HG03442 (cell line): ENCODE measurements at regions not wholly inside any gene's neighbourhood (a gene's known extent, or its start where the extent isn't known, plus 50 kb on each side); places are given as distances from the start of the nearest gene placed in this dataset.
"Not testable (repeated sequence)": the region's sequence is repeated elsewhere in the genome, so short reads cannot be mapped to it uniquely, and the experiment has no call there.

Source experiments
- ATAC-seq: cut with Tn5 transposase; IDR thresholded peaks from one replicate; pipeline ENCODE4 v1.9.1; 2021; ENCODE audit warnings: mild to moderate bottlenecking, moderate library complexity; ENCODE audit not compliant: unreplicated experiment

DNA sequence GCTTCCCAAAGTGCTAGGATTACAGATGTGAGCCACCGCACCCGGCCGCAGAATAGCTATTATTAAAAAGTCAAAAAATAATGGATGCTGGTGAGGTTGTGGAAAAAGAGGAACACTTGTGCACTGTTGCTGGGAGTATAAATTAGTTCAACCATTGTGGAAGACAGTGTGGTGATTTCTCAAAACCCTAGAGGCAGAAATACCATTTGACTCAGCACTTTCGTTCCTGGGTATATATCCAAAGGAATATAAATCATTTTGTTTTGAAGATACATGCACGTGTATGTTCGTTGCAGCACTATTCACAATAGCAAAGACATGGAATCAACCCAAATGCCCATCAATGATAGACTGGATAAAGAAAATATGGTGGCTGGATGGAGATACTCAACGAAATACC lies 132.1 kb upstream of the MED13 start:
- not testable (repeated sequence) for ATAC-seq

DNA sequence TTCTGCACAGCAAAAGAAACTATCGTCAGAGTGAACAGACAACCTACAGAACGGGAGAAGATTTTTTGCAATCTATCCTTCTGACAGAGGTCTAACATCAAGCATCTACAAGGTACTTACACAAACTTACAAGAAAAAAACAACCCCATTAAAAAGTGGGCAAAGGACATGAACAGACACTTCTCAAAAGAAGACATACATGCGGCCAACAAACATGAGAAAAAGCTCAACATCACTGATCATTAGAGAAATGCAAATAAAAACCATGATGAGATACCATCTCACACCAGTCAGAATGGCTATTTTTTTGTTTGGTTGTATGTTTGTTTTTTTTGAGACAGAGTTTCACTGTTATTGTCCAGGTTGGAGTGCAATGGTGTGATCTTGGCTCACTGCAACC lies 131.5 kb upstream of the MED13 start:
- ATAC-seq, result not testable (repeated sequence)

DNA sequence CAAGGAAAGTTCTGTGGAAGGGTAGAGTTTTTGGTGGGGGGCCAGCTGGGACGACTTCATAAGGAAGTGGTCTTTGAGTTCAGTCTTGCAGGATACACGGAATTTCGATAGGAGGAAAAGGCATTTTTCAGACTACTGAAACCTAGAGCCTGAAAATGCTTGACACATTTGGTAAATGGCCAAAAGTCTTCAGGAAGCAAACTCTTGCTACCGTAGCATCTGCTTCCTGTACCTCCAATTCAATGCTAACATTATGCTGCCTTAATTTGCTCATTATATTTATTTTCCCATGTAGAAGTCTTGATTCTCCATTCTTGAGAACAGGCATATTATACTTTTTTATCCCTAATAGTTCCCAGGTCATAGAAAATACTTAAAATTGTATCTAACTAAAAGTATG lies 129.3 kb upstream of the MED13 start:
- no peak for ATAC-seq

DNA sequence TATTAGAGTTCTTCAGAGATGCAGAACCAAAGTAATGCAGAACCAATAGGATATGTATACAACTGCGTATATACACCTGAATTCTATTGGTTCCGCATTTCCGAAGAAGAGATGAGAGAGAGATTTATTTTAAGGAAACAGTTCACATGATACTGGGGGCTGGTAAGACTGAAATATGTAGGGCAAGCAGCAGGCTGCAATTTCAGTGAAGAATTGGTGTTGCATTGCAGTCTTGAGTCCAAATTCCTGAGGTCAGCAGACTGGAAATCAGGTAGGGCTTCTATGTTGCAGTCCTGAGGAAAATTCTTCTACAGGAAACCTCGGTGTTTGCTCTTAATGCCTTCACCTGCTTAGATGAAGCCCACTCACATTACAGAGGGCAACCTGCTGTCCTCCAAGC lies 128.2 kb upstream of the MED13 start:
- ATAC-seq, result no peak

DNA sequence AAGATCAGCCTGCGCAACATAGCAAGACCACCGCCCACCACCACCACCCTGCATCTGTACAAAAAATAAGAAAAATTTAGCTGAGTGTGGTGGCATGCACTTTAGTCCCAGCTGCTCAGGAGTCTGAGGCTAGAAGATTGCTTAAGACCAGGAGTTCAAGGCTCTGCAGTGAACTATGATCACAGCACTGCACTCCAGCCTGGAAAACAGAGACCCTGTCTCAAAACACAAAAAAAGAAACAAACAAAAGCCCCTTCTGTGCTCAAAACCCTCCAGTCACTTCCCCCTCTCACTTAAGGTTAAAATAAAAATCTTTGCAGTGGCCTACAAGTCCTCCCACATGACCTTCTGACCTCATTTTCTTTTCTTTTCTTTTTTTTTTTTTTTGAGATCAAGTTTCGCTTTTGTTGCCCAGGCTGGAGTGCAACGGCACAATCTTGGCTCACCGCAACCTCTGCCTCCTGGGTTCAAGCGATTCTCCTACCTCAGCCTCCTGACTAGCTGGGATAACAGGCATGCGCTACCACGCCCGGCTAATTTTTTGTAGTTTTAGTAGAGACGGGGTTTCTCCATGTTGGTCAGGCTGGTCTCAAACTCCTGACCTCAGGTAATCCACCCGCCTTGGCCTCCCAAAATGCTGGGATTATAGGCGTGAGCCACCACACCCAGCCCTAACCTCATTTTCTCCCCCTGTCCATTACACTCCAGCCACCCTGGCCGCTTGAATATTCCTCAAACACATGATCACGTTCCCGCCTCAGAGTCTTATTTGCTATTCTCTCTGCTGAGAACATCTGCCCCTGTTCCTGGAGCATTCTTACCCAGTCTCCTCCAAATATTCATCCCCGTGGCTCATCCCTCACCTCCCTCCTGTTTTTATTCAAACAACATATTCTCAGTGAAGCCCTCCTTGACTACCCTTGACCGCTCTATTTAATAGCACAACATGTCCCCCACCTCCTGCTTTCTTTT lies 126.6 kb upstream of the MED13 start:
- no peak for ATAC-seq

DNA sequence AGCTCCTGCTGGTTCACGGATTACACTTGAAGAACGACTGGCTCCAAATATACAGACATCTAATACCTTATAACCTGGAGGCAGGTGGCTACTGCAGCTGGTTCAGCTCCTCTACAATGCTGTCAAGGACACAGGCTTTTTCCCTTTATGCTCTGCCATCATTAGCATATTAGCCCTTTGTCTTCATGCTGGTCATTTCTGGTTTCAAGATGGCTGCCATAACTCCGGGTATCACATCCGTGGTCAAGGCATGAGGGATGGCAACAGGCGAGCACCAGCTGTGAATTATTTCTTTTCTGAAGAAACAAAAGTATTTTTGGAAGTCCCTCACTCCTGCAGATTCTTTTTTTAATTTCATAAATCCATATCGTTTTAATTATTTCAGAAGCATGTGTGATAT lies 124.3 kb upstream of the MED13 start:
- ATAC-seq, result no peak

DNA sequence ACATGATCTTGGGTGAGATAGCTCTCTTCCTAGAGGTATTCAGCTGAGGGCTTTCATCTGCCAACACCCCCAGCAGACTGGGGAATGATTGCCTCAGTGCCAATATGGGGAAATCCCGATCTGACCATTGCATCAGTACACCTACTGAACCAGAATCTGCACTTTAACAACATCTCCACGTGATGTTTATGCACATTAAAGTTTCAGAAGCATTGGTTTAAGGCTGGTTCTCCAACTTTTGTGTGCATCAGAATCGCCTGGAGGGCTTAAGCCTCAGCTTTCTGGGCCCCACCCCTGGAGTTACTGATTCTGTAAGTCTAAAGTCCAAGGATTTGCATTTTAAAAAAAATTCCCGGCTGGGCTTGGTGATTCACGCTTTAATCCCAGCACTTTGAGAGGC lies 123.6 kb upstream of the MED13 start:
- ATAC-seq, result no peak

DNA sequence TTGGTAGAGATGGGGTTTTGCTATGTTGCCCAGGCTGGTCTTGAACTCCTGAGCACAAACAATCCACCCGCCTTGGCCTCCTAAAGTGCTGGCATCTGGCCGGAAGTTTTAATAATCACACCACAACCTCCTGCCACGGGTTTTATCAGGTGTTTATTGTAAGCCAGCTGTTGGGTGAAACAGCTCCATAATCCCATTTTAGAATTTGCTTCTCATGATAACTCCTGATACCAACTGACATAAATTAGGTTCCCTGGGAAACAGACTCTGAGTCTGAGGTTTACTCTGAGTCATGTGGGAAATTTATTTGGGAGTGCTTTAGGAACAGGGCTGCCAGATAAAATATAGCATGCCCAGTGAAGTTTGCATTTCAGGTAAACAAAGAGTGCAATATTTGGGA lies 122.6 kb upstream of the MED13 start:
- ATAC-seq, result no peak

DNA sequence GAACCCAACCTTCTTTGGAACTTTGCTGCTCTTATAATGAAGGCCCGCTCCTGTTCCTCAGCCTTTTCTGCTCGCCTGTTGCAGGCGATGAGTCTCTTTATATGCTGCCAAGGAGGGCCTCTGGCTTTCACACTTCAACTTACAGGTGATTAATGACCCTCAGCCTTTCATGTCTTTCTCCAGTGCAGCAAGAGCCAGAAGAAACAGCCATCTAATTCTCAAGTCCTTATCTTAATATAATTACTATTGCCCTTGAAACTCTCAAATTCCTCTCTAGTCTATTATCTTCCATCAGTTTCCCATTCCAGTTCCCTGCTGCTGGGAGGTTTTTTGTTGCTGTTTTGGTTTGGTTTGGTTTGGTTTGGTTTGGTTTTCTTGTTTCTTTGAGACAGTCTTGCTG lies 121.8 kb upstream of the MED13 start:
- no peak for ATAC-seq

DNA sequence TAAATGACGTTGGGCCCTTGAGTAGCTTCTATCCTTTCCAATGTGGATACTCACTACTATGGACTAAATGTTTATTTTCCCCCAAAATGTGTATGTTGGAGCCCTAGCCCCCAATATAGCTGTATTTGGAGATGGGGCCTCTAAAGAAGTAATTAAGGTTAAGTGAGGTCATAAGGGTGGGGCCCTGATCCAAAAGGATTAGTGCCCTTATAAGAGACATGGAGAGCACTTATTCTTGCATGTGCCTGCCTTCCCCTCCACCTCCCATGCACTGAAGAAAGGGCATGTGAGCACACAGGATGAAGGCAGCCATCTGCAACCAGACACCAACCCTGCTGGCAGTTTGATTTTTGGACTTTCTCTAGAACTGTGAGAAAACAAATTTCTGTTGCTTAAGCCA lies 115.7 kb upstream of the MED13 start:
- no peak for ATAC-seq

DNA sequence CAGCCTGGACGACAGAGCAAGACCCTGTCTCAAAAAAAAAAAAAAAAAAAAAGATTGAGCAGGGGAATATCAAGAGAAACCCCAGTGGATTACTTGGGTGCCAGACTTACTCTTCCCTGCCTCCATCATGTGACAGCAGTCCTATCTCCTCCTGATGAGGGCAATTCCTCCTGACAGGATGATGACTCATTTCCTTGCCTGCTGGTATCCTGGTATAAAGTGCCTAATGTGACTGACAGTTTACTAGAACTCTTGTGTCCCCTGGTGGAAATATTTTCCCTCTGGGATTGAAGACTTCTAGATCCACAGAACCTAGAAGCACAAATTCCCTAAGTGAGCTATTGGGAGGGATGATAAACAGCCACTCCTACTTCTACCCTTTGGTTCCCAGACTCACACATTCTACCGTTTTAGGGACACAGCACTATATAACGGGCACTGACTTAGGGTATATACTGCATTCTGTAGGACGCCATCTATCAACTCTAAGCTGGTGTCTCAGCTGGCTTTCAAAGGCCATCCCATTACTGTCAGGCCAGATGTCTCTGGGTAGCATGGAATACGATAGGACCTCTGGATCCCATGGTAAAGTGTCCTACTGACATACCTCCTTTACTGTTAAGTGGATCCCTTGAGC lies 114.6 kb upstream of the MED13 start:
- ATAC-seq, result no peak

DNA sequence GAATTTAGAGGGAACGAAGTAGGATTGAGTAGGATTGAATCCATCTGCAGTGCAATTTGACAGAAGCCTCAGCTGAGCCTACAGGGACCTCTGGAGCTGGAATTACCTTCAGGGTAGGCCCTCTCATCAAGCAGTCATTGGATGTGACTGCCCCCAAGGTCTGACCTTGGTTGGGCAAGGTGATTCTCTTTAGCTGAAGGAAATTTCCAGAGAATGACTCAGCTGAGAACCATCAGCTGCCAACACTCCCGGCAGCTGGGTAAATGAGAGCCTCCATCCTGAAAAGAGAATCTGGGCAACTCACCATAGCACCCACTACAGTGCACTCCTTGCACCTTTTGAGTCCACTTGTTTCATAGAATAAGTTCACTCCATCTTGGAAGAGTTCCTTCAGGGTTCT lies 113.5 kb upstream of the MED13 start:
- ATAC-seq, result no peak

DNA sequence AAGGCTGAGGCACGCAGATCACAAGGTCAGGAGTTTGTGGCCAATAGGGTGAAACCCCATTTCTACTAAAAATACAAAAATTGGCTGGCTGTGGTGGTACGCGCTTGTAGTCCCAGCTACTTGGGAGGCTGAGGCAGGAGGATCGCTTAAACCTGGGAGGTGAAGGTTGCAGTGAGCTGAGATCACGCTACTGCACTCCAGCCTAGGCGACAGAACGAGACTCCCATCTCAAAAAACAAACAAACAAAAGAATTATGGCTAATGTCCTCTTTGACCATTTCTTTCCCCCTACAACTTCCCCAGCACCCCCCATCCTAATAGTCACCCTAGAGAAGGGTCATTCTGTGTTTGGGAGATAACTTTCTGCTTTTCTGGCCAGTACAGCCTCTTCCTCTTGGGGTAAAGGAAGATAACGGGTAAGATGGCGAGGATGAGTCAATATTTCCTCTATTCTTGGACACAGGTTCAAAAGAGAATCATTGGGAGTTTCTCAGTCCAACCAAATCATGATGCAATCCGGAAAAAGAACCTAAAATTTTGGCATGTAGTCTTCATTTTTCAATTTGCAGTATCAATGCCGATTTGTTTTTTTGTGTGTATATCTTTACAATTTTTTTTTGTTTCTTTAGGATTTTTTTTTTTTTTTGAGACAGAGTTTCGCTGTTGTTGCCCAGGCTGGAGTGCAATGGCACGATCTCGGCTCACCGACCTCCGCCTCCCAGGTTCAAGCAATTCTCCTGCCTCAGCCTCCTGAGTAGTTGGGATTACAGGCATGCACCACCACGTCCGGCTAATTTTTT lies 107.6 kb upstream of the MED13 start:
- ATAC-seq, result no peak

DNA sequence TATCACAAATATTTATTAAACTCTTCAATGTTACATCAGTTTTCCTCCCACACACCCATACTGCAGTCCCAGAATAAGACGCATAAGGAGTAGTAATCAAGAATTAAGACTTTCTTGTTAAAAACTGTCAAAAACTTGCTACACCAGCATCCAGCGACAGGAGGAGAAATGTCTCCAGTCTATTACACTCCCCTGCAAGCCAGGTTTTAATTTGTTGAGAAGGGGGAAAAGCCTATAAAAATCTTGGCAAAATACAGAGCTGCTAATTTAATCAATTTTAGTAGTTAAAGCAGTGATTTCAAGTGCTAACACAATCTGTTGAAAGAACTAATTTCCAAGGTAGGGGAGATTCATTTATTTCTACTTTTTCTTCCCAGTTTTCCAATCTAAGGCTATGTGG lies 102.0 kb upstream of the MED13 start:
- ATAC-seq, result no peak

DNA sequence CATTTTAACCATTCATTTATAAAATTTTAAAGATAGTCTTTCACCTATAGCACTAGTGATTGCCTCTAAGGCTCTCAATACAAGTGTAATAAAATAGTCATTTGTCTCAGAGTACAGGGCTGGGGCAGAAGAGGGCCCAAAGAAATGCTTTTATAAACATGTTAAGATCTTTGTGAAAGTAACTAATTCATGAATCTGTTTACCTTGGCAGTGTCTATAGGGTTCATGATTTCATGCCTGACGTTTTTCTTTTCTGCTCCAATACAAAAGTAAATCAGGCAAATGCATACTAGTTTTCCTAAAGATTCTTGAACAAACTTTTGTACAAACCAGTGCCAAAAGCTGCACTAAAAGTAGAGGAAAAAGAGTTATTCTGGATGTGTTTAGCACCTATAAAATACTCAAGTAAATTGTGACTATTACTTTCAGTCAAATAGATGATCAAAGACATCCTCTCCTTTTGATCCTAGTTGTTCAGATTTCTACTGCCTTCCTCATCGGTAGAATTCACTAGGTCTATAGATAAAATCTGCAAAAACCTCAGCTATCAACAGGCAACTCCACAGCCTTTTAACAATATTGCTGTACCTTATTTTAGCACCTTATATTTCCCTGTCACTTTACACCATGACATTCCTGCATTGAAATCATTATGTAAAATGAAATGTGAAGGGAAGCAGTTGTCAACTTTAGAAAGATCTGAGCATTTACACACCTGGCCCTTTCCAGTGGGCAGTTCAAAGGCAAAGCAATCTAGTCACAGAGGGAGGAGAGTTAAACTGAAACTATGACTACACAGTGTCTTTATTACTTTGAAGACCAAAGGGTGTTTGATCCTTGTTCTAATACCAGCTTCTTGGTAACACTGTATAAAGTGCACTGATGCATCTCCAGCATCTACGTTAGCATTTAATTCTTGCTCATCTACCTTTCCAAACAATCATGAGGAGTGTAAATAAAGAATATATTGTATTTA lies 100.0 kb upstream of the MED13 start:
- ATAC-seq, result peak; percentile 76

DNA sequence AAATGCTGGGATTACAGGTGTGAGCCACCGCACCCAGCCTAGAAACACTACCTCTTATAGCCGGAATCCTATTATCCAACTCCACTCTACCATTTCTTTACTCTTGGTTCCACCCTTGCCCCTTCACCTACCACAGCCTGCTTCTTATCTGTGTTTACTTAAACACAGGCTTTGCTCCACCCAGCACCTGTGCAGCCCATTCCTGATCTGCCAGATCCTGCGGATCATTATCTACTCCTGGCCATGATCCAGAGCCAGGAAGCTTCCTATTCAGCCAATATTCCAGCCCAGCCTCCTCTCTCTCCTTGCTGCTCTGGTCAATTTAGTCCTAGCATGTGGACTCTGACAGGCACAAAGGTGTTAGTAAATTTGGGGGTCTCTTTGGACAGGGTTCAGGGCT lies 98.8 kb upstream of the MED13 start:
- no peak for ATAC-seq

DNA sequence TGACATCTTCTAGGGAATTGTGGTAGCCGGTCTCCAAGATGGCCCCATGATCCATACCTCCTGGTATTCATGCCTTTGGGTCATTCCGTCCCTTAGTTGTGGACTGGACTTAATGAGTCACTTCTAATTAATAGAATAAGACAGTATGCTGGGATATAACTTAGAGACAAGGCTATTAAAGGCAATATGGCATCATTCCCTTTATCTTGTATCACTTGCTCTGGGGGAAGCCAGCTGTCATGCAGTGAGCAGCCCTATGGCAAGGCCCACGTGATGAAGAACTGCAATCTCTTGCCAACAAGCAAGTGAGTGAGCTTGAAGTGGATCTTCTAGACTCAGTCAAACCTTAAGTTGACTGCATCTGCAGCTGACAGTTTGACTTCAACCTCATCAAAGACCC lies 97.8 kb upstream of the MED13 start:
- no peak for ATAC-seq

DNA sequence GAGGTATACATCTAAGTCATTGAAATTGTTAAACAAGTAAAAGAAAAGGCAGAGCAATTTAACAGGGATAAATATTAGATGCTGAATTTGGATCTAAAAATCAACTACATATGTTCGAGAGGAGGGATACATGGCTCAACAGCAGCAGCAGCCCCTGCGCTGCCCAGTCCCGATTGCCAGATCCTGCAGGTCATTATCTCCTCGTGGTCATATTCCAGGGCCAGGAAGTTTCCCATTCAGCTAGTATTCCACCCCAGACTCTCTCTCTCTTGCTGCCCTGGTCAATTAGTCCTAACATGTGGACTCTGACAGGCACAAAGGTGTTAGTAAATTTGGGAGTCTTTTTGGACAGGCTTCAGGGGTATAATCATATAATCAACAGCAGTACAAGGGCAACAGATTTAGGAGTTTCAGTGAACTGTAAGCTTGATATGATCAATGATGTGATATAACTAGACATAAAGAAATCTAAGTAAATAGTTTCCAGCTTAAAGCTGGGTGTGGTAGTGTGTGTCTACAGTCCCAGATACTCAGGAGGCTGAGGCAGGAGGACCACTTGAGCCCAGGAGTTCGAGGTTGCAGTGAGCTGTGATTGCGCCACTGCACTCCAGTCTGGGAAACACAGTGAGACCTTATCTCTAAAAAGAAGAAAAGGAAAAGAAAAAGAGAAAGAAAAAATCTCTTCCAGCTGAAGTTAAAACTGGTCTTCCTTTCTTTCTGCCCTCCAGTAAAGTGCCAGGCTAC lies 96.5 kb upstream of the MED13 start:
- ATAC-seq, result no peak

DNA sequence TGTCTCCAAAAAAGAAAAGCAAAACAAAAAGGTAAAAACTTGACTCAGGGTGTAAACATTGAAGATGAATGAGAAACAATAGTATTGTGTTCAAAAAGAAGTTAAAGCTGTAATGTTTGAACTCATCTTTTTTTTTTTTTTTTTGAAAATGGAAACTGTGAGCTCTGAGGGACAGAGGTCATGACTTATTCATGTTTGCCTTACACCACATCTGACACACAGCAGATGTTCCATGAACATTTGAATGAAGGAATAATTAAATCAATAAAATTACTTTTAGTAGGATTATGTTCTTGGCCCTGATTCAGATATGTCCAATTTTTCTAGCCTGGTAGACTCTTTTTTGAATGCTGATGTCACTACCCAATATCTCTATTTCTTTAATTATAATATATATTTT lies 95.7 kb upstream of the MED13 start:
- no peak for ATAC-seq

DNA sequence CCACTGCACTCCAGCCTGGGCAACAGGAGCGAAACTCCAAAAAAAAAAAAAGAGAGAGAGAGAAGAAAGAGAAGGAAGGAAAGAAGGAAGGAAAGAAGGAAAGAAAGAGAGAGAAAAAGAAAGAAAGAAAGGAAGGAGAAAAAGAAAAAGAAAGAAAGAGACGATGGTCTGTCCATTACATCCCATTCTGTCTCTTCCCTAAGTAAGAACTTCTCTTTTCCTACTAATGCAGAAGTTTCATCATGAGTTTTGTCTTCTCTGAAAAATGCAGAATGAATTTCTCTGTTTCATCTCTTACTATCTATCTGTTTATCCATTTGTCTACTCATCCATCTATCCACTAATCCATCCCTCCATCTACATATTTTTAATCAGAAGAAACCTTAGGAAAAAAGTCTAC lies 94.9 kb upstream of the MED13 start:
- no peak for ATAC-seq
